HEK293T (cell line): ENCODE measurements at regions not wholly inside any gene's neighbourhood (a gene's known extent, or its start where the extent isn't known, plus 50 kb on each side); places are given as distances from the start of the nearest gene placed in this dataset.

ENCODE experiments used
- BHLHE40 ChIP-seq: fragments of 450-650 bp; IDR thresholded peaks from 2 replicates; pipeline ENCODE4 v1.6.1; 2016; ENCODE audit warnings: mild to moderate bottlenecking, moderate library complexity, borderline replicate concordance
- L3MBTL2 ChIP-seq: fragments of 450-650 bp; conservative IDR thresholded peaks from 2 replicates; pipeline ENCODE4 v1.6.1; 2016; ENCODE audit warnings: mild to moderate bottlenecking
- LEF1 ChIP-seq: fragments of 450-650 bp; IDR thresholded peaks from 2 replicates; pipeline ENCODE4 v1.6.1; 2017; ENCODE audit warnings: mild to moderate bottlenecking, borderline replicate concordance
- NFRKB ChIP-seq: fragments of 450-650 bp; IDR thresholded peaks from 2 replicates; pipeline ENCODE4 v1.6.1; 2016; ENCODE audit warnings: mild to moderate bottlenecking, moderate library complexity
- SP1 ChIP-seq: fragments of 450-650 bp; IDR thresholded peaks from 2 replicates; pipeline ENCODE4 v1.6.1; 2017
- TARDBP ChIP-seq: fragments of 450-650 bp; IDR thresholded peaks from 2 replicates; pipeline ENCODE4 v1.6.1; 2016

DNA sequence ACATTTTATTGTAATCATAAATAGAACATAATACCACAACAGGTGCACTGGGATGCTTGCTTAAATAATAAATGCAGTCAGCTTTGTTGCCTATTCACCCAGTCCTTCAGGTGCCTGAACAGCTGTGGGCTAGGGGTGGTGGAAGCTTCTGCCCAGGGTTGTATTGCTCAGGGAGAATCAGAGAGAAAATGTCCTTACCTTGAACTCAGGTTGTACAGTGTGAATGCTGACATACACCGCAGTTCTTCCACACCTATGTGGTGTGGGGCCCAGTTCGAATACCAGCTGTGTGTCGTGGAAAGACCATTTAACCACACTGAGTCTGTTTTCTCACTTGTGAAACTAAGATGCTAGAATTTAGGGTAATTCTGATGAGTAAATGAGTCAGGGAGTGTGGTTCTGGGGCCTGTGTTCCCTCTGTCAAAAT lies 115.7 kb upstream of the ATP1A1 start:
- no peak for TF ChIP-seq LEF1
- TF ChIP-seq TARDBP = no peak
- TF ChIP-seq BHLHE40 = no peak
- no peak for TF ChIP-seq L3MBTL2
- no peak for TF ChIP-seq SP1
- TF ChIP-seq NFRKB = no peak
